NCI-H2029 treated with DMSO at 0.1 percent for 48 hours (cell line): ENCODE measurements at regions not wholly inside any gene's neighbourhood (a gene's known extent, or its start where the extent isn't known, plus 50 kb on each side); places are given as distances from the start of the nearest gene placed in this dataset.

ENCODE experiments used
- DNase-seq: peaks from one replicate; lab custom pipeline; 2025; lab: John Stamatoyannopoulos, UW

- DNase-seq, result no peak
Observed at GRCh38 chr2:136404176-136404575, 286.2 kb upstream of the CXCR4 start.

- DNase-seq, result no peak
Observed at GRCh38 chr2:136402281-136402680, 284.3 kb upstream of the CXCR4 start.

- DNase-seq, result no peak
Observed at GRCh38 chr2:136399667-136400289, 281.8 kb upstream of the CXCR4 start.

- DNase-seq, result no peak
Observed at GRCh38 chr2:136395582-136395981, 277.6 kb upstream of the CXCR4 start.

GRCh38 chr2:136394136-136395060, 276.4 kb upstream of the CXCR4 start:
- no peak for DNase-seq

GRCh38 chr2:136393514-136393913, 275.6 kb upstream of the CXCR4 start:
- no peak for DNase-seq

GRCh38 chr2:136392897-136393505, 275.1 kb upstream of the CXCR4 start:
- no peak for DNase-seq

- DNase-seq, result no peak
Observed at GRCh38 chr2:136389809-136390208, 271.9 kb upstream of the CXCR4 start.

GRCh38 chr2:136386046-136386445, 268.1 kb upstream of the CXCR4 start:
- no peak for DNase-seq

- peak; percentile 77 for DNase-seq
Observed at GRCh38 chr2:136384531-136385303, 266.8 kb upstream of the CXCR4 start.

GRCh38 chr2:136383167-136383566, 265.2 kb upstream of the CXCR4 start:
- no peak for DNase-seq

- no peak for DNase-seq
Observed at GRCh38 chr2:136381722-136382633, 264.0 kb upstream of the CXCR4 start.

- DNase-seq, result no peak
Observed at GRCh38 chr2:136381245-136381644, 263.3 kb upstream of the CXCR4 start.

- DNase-seq, result peak; percentile 48
Observed at GRCh38 chr2:136378712-136379595, 261.0 kb upstream of the CXCR4 start.

- DNase-seq, result no peak
Observed at GRCh38 chr2:136377423-136378382, 259.8 kb upstream of the CXCR4 start.

- DNase-seq, result no peak
Observed at GRCh38 chr2:136376798-136377211, 258.9 kb upstream of the CXCR4 start.

- DNase-seq, result no peak
Observed at GRCh38 chr2:136376211-136376610, 258.3 kb upstream of the CXCR4 start.

GRCh38 chr2:136375017-136375901, 257.3 kb upstream of the CXCR4 start:
- DNase-seq, result no peak
